WTC11 (cell line): ENCODE measurements at regions not wholly inside any gene's neighbourhood (a gene's known extent, or its start where the extent isn't known, plus 50 kb on each side); places are given as distances from the start of the nearest gene placed in this dataset.

ENCODE experiments used
- ATAC-seq: fragments of 200-7000 bp; cut with Tn5 transposase; 2 replicates; pipeline ENCODE4 v1.10.0; 2021; ENCODE audit warnings: mild to moderate bottlenecking, moderate library complexity
- CTCF ChIA-PET: fragments of 300-600 bp; sonication (Branson Sonifier 250); formaldehyde crosslinking; loops from one replicate; lab custom pipeline; 2021; ENCODE audit warnings: antibody characterized with exemption; lab: Charles Lee
- POLR2A ChIA-PET: fragments of 350-600 bp; sonication (Branson Sonifier 250); formaldehyde crosslinking; loops from one replicate; lab custom pipeline; 2021; ENCODE audit warnings: antibody characterized with exemption; lab: Charles Lee
- DNase-seq: peaks from one replicate; pipeline ENCODE4 v3.0.0; 2021; ENCODE audit warnings: low spot score
- H3K27ac Mint-ChIP-seq: 2 replicates; pipeline ENCODE4 v1.8.0; 2021; ENCODE audit warnings: mixed read lengths
- H3K27me3 Mint-ChIP-seq: 2 replicates; pipeline ENCODE4 v1.8.0; 2021; ENCODE audit warnings: low read depth, mild to moderate bottlenecking, moderate library complexity, mixed read lengths
- H3K36me3 Mint-ChIP-seq: 2 replicates; pipeline ENCODE4 v1.8.0; 2021; ENCODE audit warnings: mixed read lengths
- H3K4me1 Mint-ChIP-seq: 2 replicates; pipeline ENCODE4 v1.8.0; 2022; ENCODE audit warnings: mixed read lengths
- H3K4me3 Mint-ChIP-seq: 2 replicates; pipeline ENCODE4 v1.8.0; 2021; ENCODE audit warnings: mild to moderate bottlenecking, moderate library complexity, mixed read lengths
- H3K9me3 Mint-ChIP-seq: 2 replicates; pipeline ENCODE4 v1.8.0; 2021; ENCODE audit warnings: mixed read lengths
- ESRRA ChIP-seq: sonication (generic); formaldehyde crosslinking; IDR thresholded peaks from 2 replicates; pipeline ENCODE4 v1.8.1; 2022; ENCODE audit warnings: mild to moderate bottlenecking, missing genetic modification reagents, borderline replicate concordance
- GRHL2 ChIP-seq: fragments of 250-450 bp; sonication (Bioruptor Pico); IDR thresholded peaks from 2 replicates; pipeline ENCODE4 v1.8.0; 2022; ENCODE audit warnings: mild to moderate bottlenecking, moderate library complexity; ENCODE audit not compliant: insufficient replicate concordance, severe bottlenecking
- NFYB ChIP-seq: sonication (generic); formaldehyde crosslinking; conservative IDR thresholded peaks from 2 replicates; pipeline ENCODE4 v1.8.0; 2022; ENCODE audit warnings: low read depth, missing genetic modification reagents
- NR1H2 ChIP-seq: sonication (generic); formaldehyde crosslinking; IDR thresholded peaks from 2 replicates; pipeline ENCODE4 v1.9.0; 2021; ENCODE audit warnings: mild to moderate bottlenecking, moderate library complexity, missing genetic modification reagents
- OVOL2 ChIP-seq: fragments of 250-450 bp; sonication (Bioruptor Pico); IDR thresholded peaks from 2 replicates; pipeline ENCODE4 v1.9.0; 2021; ENCODE audit warnings: mild to moderate bottlenecking, borderline replicate concordance
- SMAD3 ChIP-seq: sonication (generic); formaldehyde crosslinking; IDR thresholded peaks from 2 replicates; pipeline ENCODE4 v1.8.0; 2022; ENCODE audit warnings: missing genetic modification reagents, mild to moderate bottlenecking, borderline replicate concordance
- ZBTB21 ChIP-seq: sonication (generic); formaldehyde crosslinking; IDR thresholded peaks from 2 replicates; pipeline ENCODE4 v1.8.1; 2023; ENCODE audit warnings: mild to moderate bottlenecking, missing genetic modification reagents, borderline replicate concordance
- TF ChIP-seq, protein P1 (sequence below): fragments of 250-450 bp; sonication (Bioruptor Pico); IDR thresholded peaks from 2 replicates; pipeline ENCODE4 v1.9.0; 2021; ENCODE audit warnings: mild to moderate bottlenecking
- TF ChIP-seq, protein P2 (sequence below): sonication (generic); formaldehyde crosslinking; IDR thresholded peaks from 2 replicates; pipeline ENCODE4 v1.8.0; 2023; ENCODE audit warnings: mild to moderate bottlenecking, missing genetic modification reagents
- TF ChIP-seq, protein P3 (sequence below): sonication (generic); formaldehyde crosslinking; conservative IDR thresholded peaks from 2 replicates; pipeline ENCODE4 v1.8.1; 2022; ENCODE audit warnings: mild to moderate bottlenecking, missing genetic modification reagents
- TF ChIP-seq, protein P4 (sequence below): sonication (generic); formaldehyde crosslinking; IDR thresholded peaks from 2 replicates; pipeline ENCODE4 v1.8.1; 2023; ENCODE audit warnings: mild to moderate bottlenecking, missing genetic modification reagents
- TF ChIP-seq, protein P5 (sequence below): fragments of 200-600 bp; IDR thresholded peaks from 2 replicates; pipeline ENCODE4 v1.8.0; 2022; ENCODE audit warnings: antibody characterized with exemption
- TF ChIP-seq, protein P6 (sequence below): sonication (generic); formaldehyde crosslinking; conservative IDR thresholded peaks from 2 replicates; pipeline ENCODE4 v1.8.1; 2023; ENCODE audit warnings: mild to moderate bottlenecking, low read depth, missing genetic modification reagents, moderate library complexity
- TF ChIP-seq, protein P7 (sequence below): sonication (generic); formaldehyde crosslinking; IDR thresholded peaks from 2 replicates; pipeline ENCODE4 v1.8.0; 2023; ENCODE audit warnings: missing genetic modification reagents, mild to moderate bottlenecking, borderline replicate concordance

DNA sequence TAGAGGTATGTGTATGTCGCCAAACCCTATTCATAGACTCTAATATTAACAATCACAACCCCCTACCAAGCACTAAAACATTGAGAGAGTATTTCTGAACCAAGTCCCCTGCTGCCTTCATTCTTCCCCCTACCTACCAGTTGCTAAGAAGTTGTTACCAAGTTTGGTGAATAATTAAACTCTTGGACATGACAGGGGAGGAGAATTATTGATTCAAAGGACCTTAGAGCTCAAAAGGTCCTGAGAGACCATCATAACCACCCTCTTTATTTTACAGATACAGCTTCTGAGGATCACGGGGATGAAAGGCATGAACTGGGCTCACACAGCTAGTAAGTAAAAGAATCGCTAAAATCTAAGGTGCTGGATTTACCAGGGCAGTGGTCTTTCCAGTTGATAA is 204.1 kb downstream of the PIK3C3 start (continued):
- TF ChIP-seq, protein P1, sequence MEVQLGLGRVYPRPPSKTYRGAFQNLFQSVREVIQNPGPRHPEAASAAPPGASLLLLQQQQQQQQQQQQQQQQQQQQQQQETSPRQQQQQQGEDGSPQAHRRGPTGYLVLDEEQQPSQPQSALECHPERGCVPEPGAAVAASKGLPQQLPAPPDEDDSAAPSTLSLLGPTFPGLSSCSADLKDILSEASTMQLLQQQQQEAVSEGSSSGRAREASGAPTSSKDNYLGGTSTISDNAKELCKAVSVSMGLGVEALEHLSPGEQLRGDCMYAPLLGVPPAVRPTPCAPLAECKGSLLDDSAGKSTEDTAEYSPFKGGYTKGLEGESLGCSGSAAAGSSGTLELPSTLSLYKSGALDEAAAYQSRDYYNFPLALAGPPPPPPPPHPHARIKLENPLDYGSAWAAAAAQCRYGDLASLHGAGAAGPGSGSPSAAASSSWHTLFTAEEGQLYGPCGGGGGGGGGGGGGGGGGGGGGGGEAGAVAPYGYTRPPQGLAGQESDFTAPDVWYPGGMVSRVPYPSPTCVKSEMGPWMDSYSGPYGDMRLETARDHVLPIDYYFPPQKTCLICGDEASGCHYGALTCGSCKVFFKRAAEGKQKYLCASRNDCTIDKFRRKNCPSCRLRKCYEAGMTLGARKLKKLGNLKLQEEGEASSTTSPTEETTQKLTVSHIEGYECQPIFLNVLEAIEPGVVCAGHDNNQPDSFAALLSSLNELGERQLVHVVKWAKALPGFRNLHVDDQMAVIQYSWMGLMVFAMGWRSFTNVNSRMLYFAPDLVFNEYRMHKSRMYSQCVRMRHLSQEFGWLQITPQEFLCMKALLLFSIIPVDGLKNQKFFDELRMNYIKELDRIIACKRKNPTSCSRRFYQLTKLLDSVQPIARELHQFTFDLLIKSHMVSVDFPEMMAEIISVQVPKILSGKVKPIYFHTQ (CRISPR knock-in tag) = no peak
- TF ChIP-seq, protein P2, sequence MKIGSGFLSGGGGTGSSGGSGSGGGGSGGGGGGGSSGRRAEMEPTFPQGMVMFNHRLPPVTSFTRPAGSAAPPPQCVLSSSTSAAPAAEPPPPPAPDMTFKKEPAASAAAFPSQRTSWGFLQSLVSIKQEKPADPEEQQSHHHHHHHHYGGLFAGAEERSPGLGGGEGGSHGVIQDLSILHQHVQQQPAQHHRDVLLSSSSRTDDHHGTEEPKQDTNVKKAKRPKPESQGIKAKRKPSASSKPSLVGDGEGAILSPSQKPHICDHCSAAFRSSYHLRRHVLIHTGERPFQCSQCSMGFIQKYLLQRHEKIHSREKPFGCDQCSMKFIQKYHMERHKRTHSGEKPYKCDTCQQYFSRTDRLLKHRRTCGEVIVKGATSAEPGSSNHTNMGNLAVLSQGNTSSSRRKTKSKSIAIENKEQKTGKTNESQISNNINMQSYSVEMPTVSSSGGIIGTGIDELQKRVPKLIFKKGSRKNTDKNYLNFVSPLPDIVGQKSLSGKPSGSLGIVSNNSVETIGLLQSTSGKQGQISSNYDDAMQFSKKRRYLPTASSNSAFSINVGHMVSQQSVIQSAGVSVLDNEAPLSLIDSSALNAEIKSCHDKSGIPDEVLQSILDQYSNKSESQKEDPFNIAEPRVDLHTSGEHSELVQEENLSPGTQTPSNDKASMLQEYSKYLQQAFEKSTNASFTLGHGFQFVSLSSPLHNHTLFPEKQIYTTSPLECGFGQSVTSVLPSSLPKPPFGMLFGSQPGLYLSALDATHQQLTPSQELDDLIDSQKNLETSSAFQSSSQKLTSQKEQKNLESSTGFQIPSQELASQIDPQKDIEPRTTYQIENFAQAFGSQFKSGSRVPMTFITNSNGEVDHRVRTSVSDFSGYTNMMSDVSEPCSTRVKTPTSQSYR (CRISPR knock-in tag) = no peak
- no peak for TF ChIP-seq NR1H2 (CRISPR knock-in tag)
- no peak for TF ChIP-seq ESRRA (CRISPR knock-in tag)
- TF ChIP-seq, protein P3, sequence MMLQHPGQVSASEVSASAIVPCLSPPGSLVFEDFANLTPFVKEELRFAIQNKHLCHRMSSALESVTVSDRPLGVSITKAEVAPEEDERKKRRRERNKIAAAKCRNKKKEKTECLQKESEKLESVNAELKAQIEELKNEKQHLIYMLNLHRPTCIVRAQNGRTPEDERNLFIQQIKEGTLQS = no peak
- no peak for TF ChIP-seq OVOL2 (CRISPR knock-in tag)
- TF ChIP-seq GRHL2 (CRISPR knock-in tag) = no peak
- TF ChIP-seq, protein P4, sequence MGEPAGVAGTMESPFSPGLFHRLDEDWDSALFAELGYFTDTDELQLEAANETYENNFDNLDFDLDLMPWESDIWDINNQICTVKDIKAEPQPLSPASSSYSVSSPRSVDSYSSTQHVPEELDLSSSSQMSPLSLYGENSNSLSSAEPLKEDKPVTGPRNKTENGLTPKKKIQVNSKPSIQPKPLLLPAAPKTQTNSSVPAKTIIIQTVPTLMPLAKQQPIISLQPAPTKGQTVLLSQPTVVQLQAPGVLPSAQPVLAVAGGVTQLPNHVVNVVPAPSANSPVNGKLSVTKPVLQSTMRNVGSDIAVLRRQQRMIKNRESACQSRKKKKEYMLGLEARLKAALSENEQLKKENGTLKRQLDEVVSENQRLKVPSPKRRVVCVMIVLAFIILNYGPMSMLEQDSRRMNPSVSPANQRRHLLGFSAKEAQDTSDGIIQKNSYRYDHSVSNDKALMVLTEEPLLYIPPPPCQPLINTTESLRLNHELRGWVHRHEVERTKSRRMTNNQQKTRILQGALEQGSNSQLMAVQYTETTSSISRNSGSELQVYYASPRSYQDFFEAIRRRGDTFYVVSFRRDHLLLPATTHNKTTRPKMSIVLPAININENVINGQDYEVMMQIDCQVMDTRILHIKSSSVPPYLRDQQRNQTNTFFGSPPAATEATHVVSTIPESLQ (CRISPR knock-in tag) = no peak
- TF ChIP-seq, protein P5, sequence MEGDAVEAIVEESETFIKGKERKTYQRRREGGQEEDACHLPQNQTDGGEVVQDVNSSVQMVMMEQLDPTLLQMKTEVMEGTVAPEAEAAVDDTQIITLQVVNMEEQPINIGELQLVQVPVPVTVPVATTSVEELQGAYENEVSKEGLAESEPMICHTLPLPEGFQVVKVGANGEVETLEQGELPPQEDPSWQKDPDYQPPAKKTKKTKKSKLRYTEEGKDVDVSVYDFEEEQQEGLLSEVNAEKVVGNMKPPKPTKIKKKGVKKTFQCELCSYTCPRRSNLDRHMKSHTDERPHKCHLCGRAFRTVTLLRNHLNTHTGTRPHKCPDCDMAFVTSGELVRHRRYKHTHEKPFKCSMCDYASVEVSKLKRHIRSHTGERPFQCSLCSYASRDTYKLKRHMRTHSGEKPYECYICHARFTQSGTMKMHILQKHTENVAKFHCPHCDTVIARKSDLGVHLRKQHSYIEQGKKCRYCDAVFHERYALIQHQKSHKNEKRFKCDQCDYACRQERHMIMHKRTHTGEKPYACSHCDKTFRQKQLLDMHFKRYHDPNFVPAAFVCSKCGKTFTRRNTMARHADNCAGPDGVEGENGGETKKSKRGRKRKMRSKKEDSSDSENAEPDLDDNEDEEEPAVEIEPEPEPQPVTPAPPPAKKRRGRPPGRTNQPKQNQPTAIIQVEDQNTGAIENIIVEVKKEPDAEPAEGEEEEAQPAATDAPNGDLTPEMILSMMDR = no peak

DNA sequence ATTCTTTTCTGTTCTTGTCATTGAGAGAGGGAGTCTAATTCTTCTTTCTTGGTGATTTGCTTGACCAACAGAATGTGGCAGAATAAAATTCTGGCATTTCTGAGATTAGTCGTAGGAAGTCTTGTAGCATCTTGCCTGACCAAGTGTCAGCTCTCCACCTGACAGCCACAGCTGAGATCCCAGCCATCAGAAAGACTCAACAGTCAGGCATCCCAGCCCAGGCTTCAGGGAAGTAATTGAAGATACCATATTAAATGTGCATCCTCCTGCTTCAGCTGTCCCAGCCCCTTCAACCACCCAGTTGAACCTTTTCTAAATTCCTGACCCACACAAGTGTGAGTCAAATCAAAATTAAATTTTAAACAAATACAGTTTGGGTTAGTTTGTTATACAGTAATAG is 208.3 kb downstream of the PIK3C3 start:
- no peak for DNase-seq
- no peak overlapping the region for H3K27ac Mint-ChIP-seq
- H3K9me3 Mint-ChIP-seq = 0 out of 2 replicates have a peak, but pooled peaks cover 3% of the 10 kb centered on the region
- ATAC-seq = no peak
- ChIA-PET CTCF (no interaction called here), POLR2A (no interaction called here)
- H3K27me3 Mint-ChIP-seq = no peaks in the 10 kb centered on the region
- H3K4me3 Mint-ChIP-seq = no peak overlapping the region
- H3K4me1 Mint-ChIP-seq = no peaks in the 10 kb centered on the region
- H3K36me3 Mint-ChIP-seq = no peaks in the 10 kb centered on the region
- TF ChIP-seq NFYB (CRISPR knock-in tag) (no peak), NR1H2 (CRISPR knock-in tag) (no peak), SMAD3 (CRISPR knock-in tag) (no peak), ZBTB21 (CRISPR knock-in tag) (no peak)
- TF ChIP-seq, protein P6, sequence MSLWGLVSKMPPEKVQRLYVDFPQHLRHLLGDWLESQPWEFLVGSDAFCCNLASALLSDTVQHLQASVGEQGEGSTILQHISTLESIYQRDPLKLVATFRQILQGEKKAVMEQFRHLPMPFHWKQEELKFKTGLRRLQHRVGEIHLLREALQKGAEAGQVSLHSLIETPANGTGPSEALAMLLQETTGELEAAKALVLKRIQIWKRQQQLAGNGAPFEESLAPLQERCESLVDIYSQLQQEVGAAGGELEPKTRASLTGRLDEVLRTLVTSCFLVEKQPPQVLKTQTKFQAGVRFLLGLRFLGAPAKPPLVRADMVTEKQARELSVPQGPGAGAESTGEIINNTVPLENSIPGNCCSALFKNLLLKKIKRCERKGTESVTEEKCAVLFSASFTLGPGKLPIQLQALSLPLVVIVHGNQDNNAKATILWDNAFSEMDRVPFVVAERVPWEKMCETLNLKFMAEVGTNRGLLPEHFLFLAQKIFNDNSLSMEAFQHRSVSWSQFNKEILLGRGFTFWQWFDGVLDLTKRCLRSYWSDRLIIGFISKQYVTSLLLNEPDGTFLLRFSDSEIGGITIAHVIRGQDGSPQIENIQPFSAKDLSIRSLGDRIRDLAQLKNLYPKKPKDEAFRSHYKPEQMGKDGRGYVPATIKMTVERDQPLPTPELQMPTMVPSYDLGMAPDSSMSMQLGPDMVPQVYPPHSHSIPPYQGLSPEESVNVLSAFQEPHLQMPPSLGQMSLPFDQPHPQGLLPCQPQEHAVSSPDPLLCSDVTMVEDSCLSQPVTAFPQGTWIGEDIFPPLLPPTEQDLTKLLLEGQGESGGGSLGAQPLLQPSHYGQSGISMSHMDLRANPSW (CRISPR knock-in tag) = no peak
- TF ChIP-seq, protein P4 (CRISPR knock-in tag) = no peak
- TF ChIP-seq, protein P7, sequence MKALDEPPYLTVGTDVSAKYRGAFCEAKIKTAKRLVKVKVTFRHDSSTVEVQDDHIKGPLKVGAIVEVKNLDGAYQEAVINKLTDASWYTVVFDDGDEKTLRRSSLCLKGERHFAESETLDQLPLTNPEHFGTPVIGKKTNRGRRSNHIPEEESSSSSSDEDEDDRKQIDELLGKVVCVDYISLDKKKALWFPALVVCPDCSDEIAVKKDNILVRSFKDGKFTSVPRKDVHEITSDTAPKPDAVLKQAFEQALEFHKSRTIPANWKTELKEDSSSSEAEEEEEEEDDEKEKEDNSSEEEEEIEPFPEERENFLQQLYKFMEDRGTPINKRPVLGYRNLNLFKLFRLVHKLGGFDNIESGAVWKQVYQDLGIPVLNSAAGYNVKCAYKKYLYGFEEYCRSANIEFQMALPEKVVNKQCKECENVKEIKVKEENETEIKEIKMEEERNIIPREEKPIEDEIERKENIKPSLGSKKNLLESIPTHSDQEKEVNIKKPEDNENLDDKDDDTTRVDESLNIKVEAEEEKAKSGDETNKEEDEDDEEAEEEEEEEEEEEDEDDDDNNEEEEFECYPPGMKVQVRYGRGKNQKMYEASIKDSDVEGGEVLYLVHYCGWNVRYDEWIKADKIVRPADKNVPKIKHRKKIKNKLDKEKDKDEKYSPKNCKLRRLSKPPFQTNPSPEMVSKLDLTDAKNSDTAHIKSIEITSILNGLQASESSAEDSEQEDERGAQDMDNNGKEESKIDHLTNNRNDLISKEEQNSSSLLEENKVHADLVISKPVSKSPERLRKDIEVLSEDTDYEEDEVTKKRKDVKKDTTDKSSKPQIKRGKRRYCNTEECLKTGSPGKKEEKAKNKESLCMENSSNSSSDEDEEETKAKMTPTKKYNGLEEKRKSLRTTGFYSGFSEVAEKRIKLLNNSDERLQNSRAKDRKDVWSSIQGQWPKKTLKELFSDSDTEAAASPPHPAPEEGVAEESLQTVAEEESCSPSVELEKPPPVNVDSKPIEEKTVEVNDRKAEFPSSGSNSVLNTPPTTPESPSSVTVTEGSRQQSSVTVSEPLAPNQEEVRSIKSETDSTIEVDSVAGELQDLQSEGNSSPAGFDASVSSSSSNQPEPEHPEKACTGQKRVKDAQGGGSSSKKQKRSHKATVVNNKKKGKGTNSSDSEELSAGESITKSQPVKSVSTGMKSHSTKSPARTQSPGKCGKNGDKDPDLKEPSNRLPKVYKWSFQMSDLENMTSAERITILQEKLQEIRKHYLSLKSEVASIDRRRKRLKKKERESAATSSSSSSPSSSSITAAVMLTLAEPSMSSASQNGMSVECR (CRISPR knock-in tag) = no peak
